ENCODE measurements at regions not wholly inside any gene's neighbourhood (a gene's known extent, or its start where the extent isn't known, plus 50 kb on each side); places are given as distances from the start of the nearest gene placed in this dataset.

GRCh38 chr3:973340-973739 lies 119.5 kb upstream of the CNTN6 start:
- H3K4me3 ChIP-seq (ENCODE audit: low read depth, low read length) = no peak overlapping the region
- TF ChIP-seq CTCF (IDR thresholded peaks at IDR 0.05; ENCODE audit: insufficient read depth, low read length) = no peak

GRCh38 chr3:976006-976405 lies 116.8 kb upstream of the CNTN6 start:
- no peak overlapping the region for H3K4me3 ChIP-seq (ENCODE audit: low read depth, low read length)
- TF ChIP-seq CTCF (IDR thresholded peaks at IDR 0.05; ENCODE audit: insufficient read depth, low read length) = no peak
- peak; percentile 2 for DNase-seq (ENCODE audit: low read depth)

More at GRCh38 chr3:973340-973739, 119.5 kb upstream of the CNTN6 start:
- no peak for DNase-seq (ENCODE audit: low read depth)

- H3K4me3 ChIP-seq (ENCODE audit: low read depth, low read length) = no peak overlapping the region
- DNase-seq (ENCODE audit: low read depth) = no peak
Observed at GRCh38 chr3:981156-981555, 111.7 kb upstream of the CNTN6 start.

GRCh38 chr3:988785-989184 lies 104.0 kb upstream of the CNTN6 start:
- no peak overlapping the region for H3K4me3 ChIP-seq (ENCODE audit: low read depth, low read length)
- TF ChIP-seq CTCF (IDR thresholded peaks at IDR 0.05; ENCODE audit: insufficient read depth, low read length) = no peak
- DNase-seq (ENCODE audit: low read depth) = no peak

More at GRCh38 chr3:981156-981555, 111.7 kb upstream of the CNTN6 start:
- TF ChIP-seq CTCF (IDR thresholded peaks at IDR 0.05; ENCODE audit: insufficient read depth, low read length) = no peak

GRCh38 chr3:992871-993270 lies 100.0 kb upstream of the CNTN6 start:
- H3K4me3 ChIP-seq (ENCODE audit: low read depth, low read length) = no peak overlapping the region
- DNase-seq (ENCODE audit: low read depth) = no peak
- TF ChIP-seq CTCF (IDR thresholded peaks at IDR 0.05; ENCODE audit: insufficient read depth, low read length) = no peak

- DNase-seq (ENCODE audit: low read depth) = no peak
- H3K4me3 ChIP-seq (ENCODE audit: low read depth, low read length) = no peak overlapping the region
- TF ChIP-seq CTCF (IDR thresholded peaks at IDR 0.05; ENCODE audit: insufficient read depth, low read length) = no peak
Observed at GRCh38 chr3:1002010-1002409, 90.8 kb upstream of the CNTN6 start.

GRCh38 chr3:1007866-1008265 lies 85.0 kb upstream of the CNTN6 start:
- no peak overlapping the region for H3K4me3 ChIP-seq (ENCODE audit: low read depth, low read length)
- no peak for TF ChIP-seq CTCF (IDR thresholded peaks at IDR 0.05; ENCODE audit: insufficient read depth, low read length)
- peak; percentile 49 for DNase-seq (ENCODE audit: low read depth)

Data from fibroblast of the aortic adventitia (primary cell).